Osteoblast (primary cell): ENCODE measurements at regions not wholly inside any gene's neighbourhood (a gene's known extent, or its start where the extent isn't known, plus 50 kb on each side); places are given as distances from the start of the nearest gene placed in this dataset.

Source experiments
- DNase-seq: peaks from one replicate; pipeline ENCODE4 v3.0.0; 2011; ENCODE audit warnings: low spot score, mixed read lengths; ENCODE audit not compliant: insufficient read length; ENCODE audit errors: missing footprints
- H2AFZ ChIP-seq: 2 replicates; pipeline ENCODE4 v1.6.0; 2011; ENCODE audit warnings: mild to moderate bottlenecking, low read length
- H3K27ac ChIP-seq: 2 replicates; pipeline ENCODE4 v1.5.1; 2011; ENCODE audit warnings: mild to moderate bottlenecking, low read depth, low read length, moderate library complexity
- H3K27me3 ChIP-seq: 2 replicates; pipeline ENCODE4 v1.6.0; 2012; ENCODE audit warnings: mild to moderate bottlenecking, control low read depth, inconsistent platforms, low read length, moderate library complexity; ENCODE audit not compliant: insufficient read depth
- H3K36me3 ChIP-seq: 2 replicates; pipeline ENCODE4 v1.5.1; 2011; ENCODE audit warnings: mild to moderate bottlenecking, low read length, control low read depth, moderate library complexity; ENCODE audit not compliant: insufficient read depth
- H3K4me1 ChIP-seq: 2 replicates; pipeline ENCODE4 v1.5.1; 2011; ENCODE audit warnings: mild to moderate bottlenecking, low read length, control low read depth, moderate library complexity; ENCODE audit not compliant: insufficient read depth
- H3K4me2 ChIP-seq: 2 replicates; pipeline ENCODE4 v1.6.0; 2011; ENCODE audit warnings: mild to moderate bottlenecking, low read length; ENCODE audit not compliant: insufficient read depth
- H3K4me3 ChIP-seq: fragments of 200-600 bp; sonication (generic); 3 replicates; pipeline ENCODE4 v1.5.1; 2012; ENCODE audit warnings: mild to moderate bottlenecking, low read length, inconsistent platforms; ENCODE audit not compliant: insufficient read depth
- H3K79me2 ChIP-seq: 2 replicates; pipeline ENCODE4 v1.6.0; 2012; ENCODE audit warnings: mild to moderate bottlenecking, low read length, control low read depth, inconsistent platforms; ENCODE audit not compliant: insufficient read depth
- H3K9me3 ChIP-seq: 2 replicates; pipeline ENCODE4 v1.5.1; 2011; ENCODE audit warnings: low read depth, low read length, control low read depth
- H4K20me1 ChIP-seq: 2 replicates; pipeline ENCODE4 v1.6.0; 2012; ENCODE audit warnings: mild to moderate bottlenecking, low read length, control low read depth; ENCODE audit not compliant: insufficient read depth
- CTCF ChIP-seq: IDR thresholded peaks from 2 replicates; pipeline ENCODE4 v1.5.1; 2011; ENCODE audit warnings: mild to moderate bottlenecking, low read depth, low read length, moderate library complexity; ENCODE audit errors: extremely low read depth

DNA sequence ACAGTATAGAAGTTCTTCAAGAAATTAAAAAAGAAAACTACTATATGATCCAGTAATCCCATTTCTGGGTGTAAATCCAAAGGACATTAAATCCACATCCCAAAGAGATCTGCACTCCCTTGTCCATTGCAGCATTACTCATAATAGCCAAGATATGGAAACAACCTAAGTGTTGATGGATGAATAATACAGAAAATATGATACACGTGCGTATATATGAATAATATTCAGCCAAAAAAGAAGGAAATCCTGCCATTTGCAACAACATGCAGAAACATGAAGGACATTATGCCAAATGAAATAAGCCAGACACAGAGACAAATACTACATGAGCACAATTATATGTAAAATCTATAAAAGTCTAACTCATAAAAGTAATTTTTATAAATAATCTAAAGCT, 306.3 kb upstream of the ANO3 start:
- DNase-seq: no peak
- no peak overlapping the region for H3K27ac ChIP-seq
- TF ChIP-seq CTCF: no peak
- no peak overlapping the region for H2AFZ ChIP-seq
- no peaks in the 10 kb centered on the region for H3K9me3 ChIP-seq
- no peak overlapping the region for H3K4me3 ChIP-seq
- no peaks in the 10 kb centered on the region for H3K36me3 ChIP-seq
- H3K27me3 ChIP-seq: no peaks in the 10 kb centered on the region
- H3K4me2 ChIP-seq: no peak overlapping the region
- no peaks in the 10 kb centered on the region for H3K4me1 ChIP-seq
- H4K20me1 ChIP-seq: no peaks in the 10 kb centered on the region
- H3K79me2 ChIP-seq: no peaks in the 10 kb centered on the region

DNA sequence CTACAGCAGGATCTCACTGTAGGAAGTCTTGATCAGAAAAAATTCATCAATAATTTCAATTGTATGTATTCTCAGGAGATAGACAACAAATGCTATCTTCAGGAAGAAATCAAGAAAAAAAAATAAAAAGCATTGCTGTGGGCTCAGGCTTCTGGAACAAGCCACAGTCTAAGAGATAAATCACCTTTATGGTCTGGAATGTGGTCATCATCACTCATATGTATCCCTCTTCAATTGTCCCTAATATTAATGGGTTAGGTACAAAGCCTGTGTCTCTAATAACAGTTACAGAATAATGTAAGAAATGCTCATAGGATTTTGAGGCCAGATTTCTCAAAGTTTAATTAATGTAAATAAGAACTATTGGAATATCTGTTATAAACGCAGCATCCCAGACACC, 305.9 kb upstream of the ANO3 start:
- Histone ChIP-seq H3K36me3 (no peaks in the 10 kb centered on the region), H3K79me2 (no peaks in the 10 kb centered on the region), H3K27me3 (no peaks in the 10 kb centered on the region), H3K4me3 (no peak overlapping the region), H4K20me1 (no peaks in the 10 kb centered on the region), H3K9me3 (no peaks in the 10 kb centered on the region), H3K27ac (no peak overlapping the region), H2AFZ (no peak overlapping the region), H3K4me1 (no peaks in the 10 kb centered on the region), H3K4me2 (no peak overlapping the region)
- no peak for TF ChIP-seq CTCF
- DNase-seq: no peak

DNA sequence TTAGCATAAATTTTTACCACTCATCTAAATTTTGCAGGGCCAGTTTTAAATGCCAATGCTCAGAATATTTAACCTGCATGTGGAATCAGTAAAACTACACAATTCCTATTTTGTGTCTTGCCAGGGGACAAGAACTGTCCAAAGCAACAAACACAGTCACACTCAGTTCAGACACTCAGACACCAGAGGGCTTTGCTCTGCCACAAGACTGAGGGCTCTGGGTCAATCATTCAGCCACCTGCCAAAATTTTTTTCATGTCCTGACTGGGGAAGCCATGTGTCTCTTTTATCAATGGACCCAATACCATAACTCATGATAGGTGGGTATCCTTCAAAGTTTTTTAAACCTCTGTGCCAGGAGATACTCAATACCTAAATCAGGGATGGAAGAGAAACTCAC, 304.0 kb upstream of the ANO3 start:
- H3K27ac ChIP-seq: no peak overlapping the region
- no peaks in the 10 kb centered on the region for H3K79me2 ChIP-seq
- H4K20me1 ChIP-seq: no peaks in the 10 kb centered on the region
- no peak for DNase-seq
- no peaks in the 10 kb centered on the region for H3K9me3 ChIP-seq
- TF ChIP-seq CTCF: no peak
- H3K4me2 ChIP-seq: no peak overlapping the region
- no peaks in the 10 kb centered on the region for H3K27me3 ChIP-seq
- no peak overlapping the region for H3K4me3 ChIP-seq
- H2AFZ ChIP-seq: no peak overlapping the region
- H3K36me3 ChIP-seq: no peaks in the 10 kb centered on the region
- H3K4me1 ChIP-seq: no peaks in the 10 kb centered on the region

DNA sequence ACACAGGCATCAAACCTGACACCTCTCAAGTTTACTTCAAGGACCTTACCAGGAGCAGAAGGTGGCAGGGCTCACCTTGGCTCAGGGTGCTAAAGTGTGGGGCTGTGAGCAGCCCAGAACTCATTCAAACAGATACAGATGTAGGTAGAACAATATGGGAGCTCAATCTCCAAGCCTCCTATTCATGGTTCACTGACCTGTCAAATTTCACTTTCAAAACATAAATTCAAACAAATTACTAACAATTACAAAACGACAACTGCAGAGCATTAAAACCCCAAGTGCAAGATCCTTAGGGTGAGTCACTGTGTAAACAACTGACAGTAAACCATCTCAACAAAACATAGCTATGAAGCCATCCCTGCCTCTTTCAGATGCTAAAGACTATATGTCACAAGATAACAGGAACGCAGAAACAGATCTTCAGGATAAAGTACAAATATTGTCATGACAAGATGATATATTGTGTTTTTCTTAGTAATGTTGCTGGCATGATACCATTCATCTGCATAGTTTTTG, 303.5 kb upstream of the ANO3 start:
- no peak overlapping the region for H3K4me3 ChIP-seq
- no peak overlapping the region for H2AFZ ChIP-seq
- no peak for TF ChIP-seq CTCF
- H3K27me3 ChIP-seq: no peaks in the 10 kb centered on the region
- no peaks in the 10 kb centered on the region for H3K79me2 ChIP-seq
- H3K4me1 ChIP-seq: no peaks in the 10 kb centered on the region
- H3K36me3 ChIP-seq: no peaks in the 10 kb centered on the region
- no peak overlapping the region for H3K27ac ChIP-seq
- no peaks in the 10 kb centered on the region for H4K20me1 ChIP-seq
- H3K4me2 ChIP-seq: no peak overlapping the region
- no peak for DNase-seq
- H3K9me3 ChIP-seq: no peaks in the 10 kb centered on the region
